DMS79 treated with DMSO at 0.1 percent for 48 hours (cell line): ENCODE measurements at regions not wholly inside any gene's neighbourhood (a gene's known extent, or its start where the extent isn't known, plus 50 kb on each side); places are given as distances from the start of the nearest gene placed in this dataset.

Source experiments
- DNase-seq: peaks from one replicate; lab custom pipeline; 2025; lab: John Stamatoyannopoulos, UW

GRCh38 chr9:28747351-28747985 lies 1174.2 kb upstream of the C9orf72 start:
- DNase-seq: no peak

- DNase-seq: no peak
These were observed 1176.9 kb upstream of the C9orf72 start for GRCh38 chr9:28750136-28750535.

GRCh38 chr9:28758341-28758740 lies 1185.1 kb upstream of the C9orf72 start:
- DNase-seq: no peak

GRCh38 chr9:28758971-28759370 lies 1185.7 kb upstream of the C9orf72 start:
- DNase-seq: no peak

- no peak for DNase-seq
These were observed 1188.9 kb upstream of the C9orf72 start for GRCh38 chr9:28762167-28762566.

GRCh38 chr9:28764532-28764931 lies 1191.3 kb upstream of the C9orf72 start:
- no peak for DNase-seq

- DNase-seq: no peak
These were observed 1196.9 kb upstream of the C9orf72 start for GRCh38 chr9:28770226-28770625.

GRCh38 chr9:28770827-28771226 lies 1197.5 kb upstream of the C9orf72 start:
- no peak for DNase-seq

- no peak for DNase-seq
These were observed 1201.4 kb upstream of the C9orf72 start for GRCh38 chr9:28774433-28775235.

GRCh38 chr9:28779243-28779642 lies 1206.0 kb upstream of the C9orf72 start:
- no peak for DNase-seq

- no peak for DNase-seq
These were observed 1208.2 kb upstream of the C9orf72 start for GRCh38 chr9:28781481-28781880.

- no peak for DNase-seq
These were observed 1209.3 kb upstream of the C9orf72 start for GRCh38 chr9:28782630-28783029.

GRCh38 chr9:28792716-28793115 lies 1219.4 kb upstream of the C9orf72 start:
- no peak for DNase-seq

GRCh38 chr9:28799876-28800275 lies 1226.6 kb upstream of the C9orf72 start:
- no peak for DNase-seq

- no peak for DNase-seq
These were observed 1228.0 kb upstream of the C9orf72 start for GRCh38 chr9:28801144-28801799.

- no peak for DNase-seq
These were observed 1231.9 kb upstream of the C9orf72 start for GRCh38 chr9:28805197-28805596.

GRCh38 chr9:28808042-28808441 lies 1234.8 kb upstream of the C9orf72 start:
- no peak for DNase-seq

- DNase-seq: no peak
These were observed 1237.3 kb upstream of the C9orf72 start for GRCh38 chr9:28810388-28811075.

- no peak for DNase-seq
These were observed 1247.5 kb upstream of the C9orf72 start for GRCh38 chr9:28820741-28821140.

GRCh38 chr9:28821240-28821639 lies 1248.0 kb upstream of the C9orf72 start:
- DNase-seq: no peak

GRCh38 chr9:28824432-28824963 lies 1251.2 kb upstream of the C9orf72 start:
- no peak for DNase-seq

- DNase-seq: no peak
These were observed 1259.0 kb upstream of the C9orf72 start for GRCh38 chr9:28832168-28832770.
